Gastrocnemius medialis (tissue), 4 donors: ENCODE measurements at regions not wholly inside any gene's neighbourhood (a gene's known extent, or its start where the extent isn't known, plus 50 kb on each side); places are given as distances from the start of the nearest gene placed in this dataset.
"Not testable (repeated sequence)": the region's sequence is repeated elsewhere in the genome, so short reads cannot be mapped to it uniquely, and the experiment has no call there.

Source experiments
- ATAC-seq, 2 donors: fragments of 150-250 bp; one replicate each; pipeline ENCODE4 v1.9.1; 2016
- DNase-seq, 2 donors: peaks; one replicate each; pipeline ENCODE4 v3.0.0-alpha.2; 2019
- H3K27ac ChIP-seq, 4 donors: fragments of 200-600 bp; sonication (generic); 1 replicate in 1 of 4; 2 replicates in 3 of 4; pipeline ENCODE4 v1.5.1; 2016 to 2018; ENCODE audit warnings: mild to moderate bottlenecking in 2 of 4, moderate library complexity in 1 of 4
- H3K27me3 ChIP-seq, 3 donors: fragments of 200-600 bp; sonication (generic) in 2 of 3; 1 replicate in 1 of 3; 2 replicates in 2 of 3; pipeline versions ENCODE4 v1.5.1 to v1.6.0; 2016 to 2019; ENCODE audit warnings: mild to moderate bottlenecking in 1 of 3, moderate library complexity in 1 of 3
- H3K36me3 ChIP-seq, 2 donors: fragments of 200-600 bp; sonication (generic) in 1 of 2; one replicate each; pipeline ENCODE4 v1.5.1; 2017 to 2018
- H3K4me1 ChIP-seq, 2 donors: fragments of 200-600 bp; sonication (generic) in 1 of 2; one replicate each; pipeline ENCODE4 v1.5.1; 2016 to 2017; ENCODE audit warnings: mild to moderate bottlenecking in 2 of 2
- H3K4me3 ChIP-seq, 4 donors: fragments of 200-600 bp; sonication (generic) in 3 of 4; 1 replicate in 1 of 4; 2 replicates in 3 of 4; pipeline ENCODE4 v1.5.1; 2016 to 2019; ENCODE audit warnings: mild to moderate bottlenecking in 2 of 4
- H3K9me3 ChIP-seq, 3 donors: fragments of 200-600 bp; sonication (generic) in 2 of 3; 1 replicate in 1 of 3; 2 replicates in 2 of 3; pipeline ENCODE4 v1.5.1; 2016 to 2019
- POLR2A ChIP-seq, 2 donors: fragments of 450-650 bp; IDR thresholded peaks; one replicate each; pipeline ENCODE4 v1.6.1; 2017; ENCODE audit warnings: antibody characterized with exemption in 2 of 2, mild to moderate bottlenecking in 2 of 2, moderate library complexity in 2 of 2
- in situ Hi-C, 4 donors: fragments of 200-750 bp; cut with MboI; loops; one replicate each; pipeline versions ENCODE4 v1.15.0 to v1.8.0; 2017; ENCODE audit warnings: low sequenced_read_pairs in 4 of 4
- intact Hi-C: fragments of 100-400 bp; cut with DNase I; formaldehyde crosslinking; loops from one replicate; pipeline ENCODE4 v1.15.1; 2023; ENCODE audit warnings: low total_unique reads
- TF ChIP-seq, protein P1 (sequence below), 5 experiments: fragments of 450-650 bp in 3 of 5; fragments of 200-600 bp in 2 of 5; sonication (generic) in 2 of 5; IDR thresholded peaks in 4 of 5; conservative IDR thresholded peaks in 1 of 5; 1 replicate in 4 of 5; 2 replicates in 1 of 5; pipeline ENCODE4 v1.5.1; 2016 to 2019; ENCODE audit warnings: antibody characterized with exemption in 5 of 5, mild to moderate bottlenecking in 3 of 5, moderate library complexity in 3 of 5

DNA sequence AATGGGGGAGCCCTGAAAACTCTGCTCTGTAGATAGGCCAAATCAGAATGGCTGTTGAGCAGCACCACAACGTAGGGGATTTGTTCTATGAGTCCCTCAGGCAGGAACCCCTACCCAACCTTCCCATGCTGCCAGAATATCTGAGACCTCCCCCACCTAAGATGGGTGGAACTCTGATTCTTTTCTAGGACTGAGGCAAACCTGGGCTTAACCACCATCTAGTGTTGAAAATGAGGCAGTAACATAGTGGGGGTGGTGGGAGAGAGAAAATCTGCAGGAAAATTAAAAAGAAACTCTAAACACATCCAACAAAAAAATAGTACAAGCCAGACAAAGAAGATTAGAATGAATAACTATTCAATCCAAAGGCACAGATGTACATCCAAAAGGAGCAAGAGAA is 228.4 kb downstream of the ATPSCKMT start:
- Histone ChIP-seq H3K36me3 (no peaks in the 10 kb centered on the region), H3K27me3 (no peaks in the 10 kb centered on the region), H3K4me1 (no peaks in the 10 kb centered on the region), H3K9me3 (peaks cover 0 to 5% (median 0%) of the 10 kb centered on the region in 3 donors), H3K27ac (no peak overlapping the region), H3K4me3 (no peak overlapping the region)
- DNase-seq (no peak), ATAC-seq (no peak)
- intact Hi-C loops, result no loop called here
- no peak for TF ChIP-seq POLR2A (IDR thresholded peaks at IDR 0.05)
- TF ChIP-seq, protein P1, sequence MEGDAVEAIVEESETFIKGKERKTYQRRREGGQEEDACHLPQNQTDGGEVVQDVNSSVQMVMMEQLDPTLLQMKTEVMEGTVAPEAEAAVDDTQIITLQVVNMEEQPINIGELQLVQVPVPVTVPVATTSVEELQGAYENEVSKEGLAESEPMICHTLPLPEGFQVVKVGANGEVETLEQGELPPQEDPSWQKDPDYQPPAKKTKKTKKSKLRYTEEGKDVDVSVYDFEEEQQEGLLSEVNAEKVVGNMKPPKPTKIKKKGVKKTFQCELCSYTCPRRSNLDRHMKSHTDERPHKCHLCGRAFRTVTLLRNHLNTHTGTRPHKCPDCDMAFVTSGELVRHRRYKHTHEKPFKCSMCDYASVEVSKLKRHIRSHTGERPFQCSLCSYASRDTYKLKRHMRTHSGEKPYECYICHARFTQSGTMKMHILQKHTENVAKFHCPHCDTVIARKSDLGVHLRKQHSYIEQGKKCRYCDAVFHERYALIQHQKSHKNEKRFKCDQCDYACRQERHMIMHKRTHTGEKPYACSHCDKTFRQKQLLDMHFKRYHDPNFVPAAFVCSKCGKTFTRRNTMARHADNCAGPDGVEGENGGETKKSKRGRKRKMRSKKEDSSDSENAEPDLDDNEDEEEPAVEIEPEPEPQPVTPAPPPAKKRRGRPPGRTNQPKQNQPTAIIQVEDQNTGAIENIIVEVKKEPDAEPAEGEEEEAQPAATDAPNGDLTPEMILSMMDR (IDR thresholded peaks at IDR 0.05 in 4 of 5, conservative IDR thresholded peaks at IDR 0.05 in 1 of 5), result no peak
- in situ Hi-C loops, result no loop called here

GRCh38 chr5:10019236-10019635 is 230.5 kb downstream of the ATPSCKMT start:
- in situ Hi-C loops (no loop called here), intact Hi-C loops (no loop called here)
- no peaks in the 10 kb centered on the region for H3K27me3 ChIP-seq
- TF ChIP-seq, protein P1 (IDR thresholded peaks at IDR 0.05 in 4 of 5, conservative IDR thresholded peaks at IDR 0.05 in 1 of 5), result no peak
- TF ChIP-seq POLR2A (IDR thresholded peaks at IDR 0.05), result no peak
- no peaks in the 10 kb centered on the region for H3K4me1 ChIP-seq
- H3K9me3 ChIP-seq, result no peaks in the 10 kb centered on the region
- H3K4me3 ChIP-seq, result no peak overlapping the region
- ATAC-seq, result no peak
- no peak overlapping the region for H3K27ac ChIP-seq
- no peak for DNase-seq
- no peaks in the 10 kb centered on the region for H3K36me3 ChIP-seq

DNA sequence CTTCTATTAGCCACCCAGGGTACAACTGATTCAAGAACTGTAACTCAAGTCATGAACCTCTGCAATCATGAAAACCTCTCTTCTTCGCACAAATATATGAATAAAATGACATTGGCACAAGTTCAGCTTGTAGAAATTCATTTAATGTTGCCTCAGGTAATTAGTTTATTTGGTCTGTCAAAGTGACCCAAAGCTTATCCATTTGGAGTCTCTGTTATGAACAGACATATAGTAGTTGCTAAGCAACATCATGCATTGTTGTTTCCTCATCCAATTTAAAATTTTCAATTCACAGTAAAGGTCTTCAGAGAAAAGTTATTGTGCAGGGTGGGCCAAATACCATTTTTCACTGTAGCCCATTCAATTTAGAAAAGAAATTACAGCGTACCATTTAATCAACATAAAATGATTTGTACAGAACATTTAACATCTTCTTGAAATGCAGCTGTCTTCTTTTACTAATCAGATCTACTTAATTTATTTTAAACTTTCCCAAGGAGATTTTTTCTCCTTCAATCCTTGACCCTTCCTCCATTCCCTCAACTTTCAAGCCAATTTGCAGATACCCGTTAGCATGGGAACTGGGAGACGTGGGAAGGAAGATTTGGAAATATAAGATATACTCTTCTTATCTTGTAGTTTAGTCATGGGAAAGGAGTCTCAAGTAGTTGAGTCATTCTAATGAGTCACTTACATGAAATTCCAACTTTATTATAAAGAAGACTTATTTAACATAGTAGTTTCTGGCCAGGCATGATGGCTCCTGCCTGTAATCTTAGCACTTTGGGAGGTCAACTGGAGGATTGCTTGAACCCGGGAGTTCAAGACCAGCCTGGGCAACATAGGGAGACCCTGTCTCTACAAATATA is 231.3 kb downstream of the ATPSCKMT start:
- intact Hi-C loops (no loop called here), in situ Hi-C loops (no loop called here)
- H3K27me3 ChIP-seq, result no peaks in the 10 kb centered on the region
- H3K27ac ChIP-seq, result no peak overlapping the region
- H3K36me3 ChIP-seq, result no peaks in the 10 kb centered on the region
- H3K4me3 ChIP-seq, result no peak overlapping the region
- no peaks in the 10 kb centered on the region for H3K4me1 ChIP-seq
- no peak for DNase-seq
- no peaks in the 10 kb centered on the region for H3K9me3 ChIP-seq
- no peak for ATAC-seq
- TF ChIP-seq POLR2A (IDR thresholded peaks at IDR 0.05), result no peak
- TF ChIP-seq, protein P1 (IDR thresholded peaks at IDR 0.05 in 4 of 5, conservative IDR thresholded peaks at IDR 0.05 in 1 of 5), result no peak

- no peak for ATAC-seq
- intact Hi-C loops, result no loop called here
- TF ChIP-seq POLR2A (IDR thresholded peaks at IDR 0.05), result no peak
- TF ChIP-seq, protein P1 (IDR thresholded peaks at IDR 0.05 in 4 of 5, conservative IDR thresholded peaks at IDR 0.05 in 1 of 5), result no peak
- no peak overlapping the region for H3K27ac ChIP-seq
- H3K36me3 ChIP-seq, result no peaks in the 10 kb centered on the region
- no peak for DNase-seq
- no peaks in the 10 kb centered on the region for H3K27me3 ChIP-seq
- H3K4me1 ChIP-seq, result no peaks in the 10 kb centered on the region
- in situ Hi-C loops, result no loop called here
- H3K4me3 ChIP-seq, result no peak overlapping the region
- no peaks in the 10 kb centered on the region for H3K9me3 ChIP-seq
Observed at GRCh38 chr5:10017786-10018185, 231.9 kb downstream of the ATPSCKMT start.

DNA sequence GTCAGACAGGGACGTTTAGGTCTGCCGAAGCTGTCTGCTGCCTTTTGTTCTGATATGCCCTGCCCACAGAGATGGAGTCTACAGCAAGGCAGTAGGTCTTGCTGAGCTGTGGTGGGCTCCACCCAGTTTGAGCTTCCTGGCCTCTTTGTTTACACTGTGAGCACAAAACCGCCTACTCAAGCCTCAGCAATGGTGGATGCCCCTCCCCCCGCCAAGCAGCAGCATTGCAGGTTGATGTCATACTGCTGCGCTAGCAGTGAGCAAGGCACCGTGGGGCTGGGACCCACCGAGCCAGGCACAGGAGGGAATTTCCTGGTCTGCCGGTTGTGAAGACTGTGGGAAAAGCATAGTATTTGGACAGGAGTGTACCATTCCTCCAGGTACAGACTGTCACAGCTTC is 233.1 kb downstream of the ATPSCKMT start:
- intact Hi-C loops, H3K27ac ChIP-seq, H3K9me3 ChIP-seq, ATAC-seq, H3K36me3 ChIP-seq, H3K4me3 ChIP-seq, in situ Hi-C loops, H3K4me1 ChIP-seq, DNase-seq, H3K27me3 ChIP-seq: not testable (repeated sequence)

DNA sequence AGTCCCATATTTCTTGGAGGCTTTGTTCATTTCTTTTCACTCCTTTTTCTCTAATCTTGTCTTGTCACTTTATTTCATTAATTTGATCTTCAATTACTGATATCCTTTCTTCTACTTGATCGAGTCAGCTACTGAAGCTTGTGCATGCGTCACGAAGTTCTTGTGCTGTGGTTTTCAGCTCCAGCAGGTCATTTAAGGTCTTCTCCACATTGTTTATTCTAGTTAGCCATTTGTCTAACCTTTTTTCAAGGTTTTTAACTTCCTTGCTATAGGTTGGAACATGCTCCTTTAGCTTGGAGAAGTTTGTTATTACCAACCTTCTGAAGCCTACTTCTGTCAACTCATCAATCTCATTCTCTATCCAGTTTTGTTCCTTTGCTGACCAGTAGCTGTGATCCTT is 234.0 kb downstream of the ATPSCKMT start:
- ATAC-seq, in situ Hi-C loops, H3K4me1 ChIP-seq, H3K9me3 ChIP-seq, H3K27ac ChIP-seq, H3K36me3 ChIP-seq, H3K27me3 ChIP-seq, DNase-seq, intact Hi-C loops, H3K4me3 ChIP-seq: not testable (repeated sequence)
